NCI-H748 (cell line): ENCODE measurements at regions not wholly inside any gene's neighbourhood (a gene's known extent, or its start where the extent isn't known, plus 50 kb on each side); places are given as distances from the start of the nearest gene placed in this dataset.
"Not testable (repeated sequence)": the region's sequence is repeated elsewhere in the genome, so short reads cannot be mapped to it uniquely, and the experiment has no call there.

ENCODE experiments used
- DNase-seq: peaks from one replicate; lab custom pipeline; 2025; ENCODE audit not compliant: unreplicated experiment; lab: John Stamatoyannopoulos, UW

DNA sequence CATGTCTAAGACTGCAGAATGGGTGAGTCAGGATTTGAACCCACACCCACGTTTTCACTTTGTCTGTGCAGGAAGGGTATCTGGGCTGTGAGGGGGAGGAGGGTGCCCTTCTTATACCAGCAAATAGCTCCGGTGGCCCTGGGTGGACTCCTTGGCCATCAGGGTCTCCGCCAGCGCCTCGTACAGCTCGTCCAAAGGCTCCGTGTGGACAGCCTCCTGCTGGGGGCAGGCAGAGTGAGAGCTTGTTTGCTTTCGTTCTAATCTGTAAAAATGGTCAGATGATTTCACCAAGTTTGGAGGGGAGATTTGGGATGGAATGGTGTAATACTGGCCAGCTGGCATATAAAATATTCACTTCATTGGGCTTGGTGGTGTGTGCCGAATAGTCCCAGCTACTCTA, 111.7 kb upstream of the CCZ1B start:
- not testable (repeated sequence) for DNase-seq

DNA sequence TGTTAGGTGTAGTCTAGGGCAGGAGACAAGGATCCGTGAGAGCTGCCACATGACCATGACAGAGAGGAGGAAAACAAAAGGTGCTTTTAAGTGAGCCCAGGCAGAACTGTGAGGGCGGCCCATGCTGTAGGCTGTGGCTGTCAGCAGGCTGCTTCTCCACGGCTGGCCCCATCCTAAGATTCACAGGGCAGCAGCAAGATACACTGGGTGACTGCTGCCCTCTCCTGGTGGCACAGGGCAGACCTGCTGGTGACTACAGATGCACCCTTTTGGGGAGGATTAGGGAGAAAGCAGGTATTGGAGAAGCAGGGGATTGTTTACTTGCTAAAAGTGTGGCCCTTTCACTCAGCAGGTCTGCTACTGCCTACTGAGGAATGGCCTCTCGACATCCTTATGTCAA, 112.2 kb upstream of the CCZ1B start:
- DNase-seq: not testable (repeated sequence)

DNA sequence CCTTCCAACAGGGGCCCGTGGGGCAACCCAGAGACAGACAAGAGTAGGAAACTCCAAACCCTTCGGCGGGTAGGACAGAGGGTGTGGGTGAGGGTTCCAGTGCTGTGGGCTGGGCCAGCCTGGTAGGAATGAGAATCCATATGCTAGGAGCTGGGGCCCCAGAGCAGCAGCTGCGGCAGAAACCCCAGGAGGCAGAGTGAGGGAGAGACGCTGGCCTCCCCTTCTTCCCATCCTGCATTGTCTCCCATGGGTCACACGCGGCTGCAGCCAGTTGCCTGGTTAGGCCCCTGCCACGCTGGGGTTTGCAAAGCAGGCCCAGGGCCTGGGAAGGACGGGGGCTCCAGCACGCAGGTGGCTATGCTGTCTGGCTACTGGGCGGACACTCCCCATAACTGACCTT, 113.1 kb upstream of the CCZ1B start:
- not testable (repeated sequence) for DNase-seq

DNA sequence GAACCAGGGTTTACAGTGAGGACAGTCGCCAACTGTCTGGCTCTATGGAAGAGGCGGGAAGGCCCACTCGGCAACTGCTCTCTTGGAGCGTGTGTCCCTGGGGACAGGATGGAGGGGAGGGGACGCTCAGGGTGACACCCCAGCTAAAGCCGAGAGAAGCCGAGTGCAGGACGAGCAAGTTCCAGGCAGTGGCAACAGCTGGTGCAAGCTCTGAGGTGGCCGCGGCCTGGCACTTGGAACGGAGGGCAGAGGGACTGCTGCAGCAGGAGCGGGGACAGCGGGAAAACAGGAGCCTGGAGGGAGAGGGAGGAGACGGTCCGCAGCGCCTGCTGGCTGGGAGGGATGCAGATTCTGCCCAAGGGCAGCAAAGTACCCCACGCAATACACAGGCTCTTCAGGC, 113.8 kb upstream of the CCZ1B start:
- not testable (repeated sequence) for DNase-seq

DNA sequence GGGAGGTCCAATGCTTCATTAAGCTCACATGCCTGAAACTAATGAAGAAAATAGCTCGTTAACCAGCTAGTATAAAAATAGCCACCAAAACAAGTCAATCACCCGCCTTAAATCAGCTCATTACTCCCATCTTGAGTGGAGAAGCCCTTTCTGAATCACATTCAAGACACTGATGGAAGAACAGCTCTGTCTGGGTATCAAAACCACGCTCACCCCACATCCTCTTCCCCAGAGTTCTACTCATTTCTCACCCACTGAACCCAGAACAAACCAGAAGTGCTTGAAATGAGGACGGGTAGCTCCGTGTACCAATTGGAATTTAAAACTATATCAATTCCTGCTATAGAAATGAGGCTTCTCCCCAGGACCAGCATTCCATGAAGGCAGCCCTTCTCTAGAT, 120.8 kb upstream of the CCZ1B start:
- not testable (repeated sequence) for DNase-seq

DNA sequence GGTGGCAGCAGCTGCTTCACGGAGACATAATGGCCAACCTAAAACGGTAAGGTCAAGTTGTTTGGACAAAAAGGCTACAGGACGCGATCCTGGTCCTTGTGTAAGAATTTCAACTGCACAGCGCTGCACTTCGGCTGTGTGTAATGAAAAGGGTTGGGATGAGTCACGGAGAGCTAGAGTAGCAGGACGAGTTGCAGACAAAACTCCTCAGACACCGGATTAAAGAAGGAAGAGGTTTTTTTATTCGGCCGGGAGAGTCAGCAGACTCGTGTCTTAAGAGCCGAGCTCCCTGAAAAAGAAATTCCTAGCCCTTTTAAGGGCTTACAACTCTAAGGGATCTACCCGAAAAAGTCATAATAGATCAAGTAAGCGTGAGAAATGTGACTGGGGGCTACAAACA, 124.2 kb upstream of the CCZ1B start:
- DNase-seq: not testable (repeated sequence)

DNA sequence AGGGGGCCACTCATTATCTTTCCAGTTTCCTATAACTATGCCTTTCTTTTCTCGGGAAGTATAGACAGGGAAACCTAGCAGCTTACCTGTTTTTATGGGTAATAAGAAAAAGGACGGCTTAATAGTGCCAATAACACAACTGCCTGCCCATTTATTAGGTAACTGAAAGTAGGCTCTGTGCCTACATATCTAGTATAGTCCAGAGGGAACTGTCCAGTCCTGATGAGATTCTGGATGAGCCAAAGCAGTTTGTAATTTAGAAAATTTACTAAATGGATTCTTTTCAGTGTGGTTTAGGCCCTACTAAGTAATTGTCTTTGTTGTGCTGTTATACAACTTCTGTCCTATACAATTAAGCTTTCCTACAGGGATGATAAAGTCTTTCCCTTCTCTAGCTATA, 125.5 kb upstream of the CCZ1B start:
- DNase-seq: not testable (repeated sequence)

DNA sequence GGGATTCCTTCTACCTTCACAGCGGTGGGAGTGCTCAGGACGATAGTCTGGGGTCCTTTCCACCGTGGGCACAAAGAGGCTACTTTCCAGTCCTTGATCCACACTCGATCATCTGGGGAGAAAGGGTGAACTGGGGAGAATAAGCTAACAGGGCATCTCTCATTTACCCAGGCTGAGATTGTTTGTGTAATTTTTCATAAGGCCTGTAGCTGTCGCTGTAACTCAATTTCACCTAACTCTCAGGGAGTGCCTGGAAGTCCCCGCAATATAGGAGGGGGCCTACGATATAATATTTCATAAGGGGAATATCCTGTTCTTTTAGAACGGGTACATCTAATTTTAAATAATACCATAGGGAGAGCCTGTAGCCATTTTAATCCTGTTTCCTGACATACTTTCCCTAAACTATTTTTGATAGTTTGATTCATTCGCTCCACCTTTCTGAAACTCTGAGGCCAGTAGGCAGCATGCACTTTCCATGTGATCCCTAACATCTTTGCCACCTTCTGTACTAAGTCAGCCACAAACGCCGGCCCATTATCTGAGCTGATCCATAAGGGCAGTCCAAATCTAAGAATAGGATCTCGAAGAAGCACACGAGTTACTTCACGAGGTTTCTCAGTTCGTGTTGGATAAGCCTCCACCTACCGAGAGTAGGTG, 127.2 kb upstream of the CCZ1B start:
- not testable (repeated sequence) for DNase-seq

DNA sequence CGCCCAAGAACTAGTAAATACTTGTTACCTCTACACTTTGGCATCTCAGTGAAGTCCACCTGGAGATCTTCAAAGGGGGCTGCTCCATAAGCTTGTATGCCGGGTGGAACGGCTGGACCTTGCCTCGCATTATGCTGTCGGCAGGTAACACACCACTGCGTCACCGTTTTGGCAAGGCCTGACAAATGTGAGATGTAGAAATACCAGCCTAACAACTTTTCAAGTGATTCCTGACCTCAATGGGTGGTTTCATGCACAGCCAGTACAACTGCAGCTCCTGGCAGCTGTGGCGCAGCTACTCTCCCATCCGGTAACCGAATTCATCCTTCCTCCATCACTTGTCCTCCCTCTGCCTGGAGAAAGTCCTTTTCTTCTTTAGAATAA, 127.7 kb upstream of the CCZ1B start:
- DNase-seq: not testable (repeated sequence)

GRCh38 chr7:6955385-6955784, 129.3 kb upstream of the CCZ1B start:
- not testable (repeated sequence) for DNase-seq

GRCh38 chr7:6955990-6956566, 130.0 kb upstream of the CCZ1B start:
- not testable (repeated sequence) for DNase-seq

- DNase-seq: not testable (repeated sequence)
Measured at GRCh38 chr7:6958371-6958770, 132.3 kb upstream of the CCZ1B start.

- not testable (repeated sequence) for DNase-seq
Measured at GRCh38 chr7:6959942-6960341, 133.9 kb upstream of the CCZ1B start.

GRCh38 chr7:6962871-6963270, 136.8 kb upstream of the CCZ1B start:
- DNase-seq: not testable (repeated sequence)

GRCh38 chr7:6965051-6965450, 139.0 kb upstream of the CCZ1B start:
- DNase-seq: peak; percentile 58

- not testable (repeated sequence) for DNase-seq
Measured at GRCh38 chr7:6970180-6970579, 144.1 kb upstream of the CCZ1B start.

DNA sequence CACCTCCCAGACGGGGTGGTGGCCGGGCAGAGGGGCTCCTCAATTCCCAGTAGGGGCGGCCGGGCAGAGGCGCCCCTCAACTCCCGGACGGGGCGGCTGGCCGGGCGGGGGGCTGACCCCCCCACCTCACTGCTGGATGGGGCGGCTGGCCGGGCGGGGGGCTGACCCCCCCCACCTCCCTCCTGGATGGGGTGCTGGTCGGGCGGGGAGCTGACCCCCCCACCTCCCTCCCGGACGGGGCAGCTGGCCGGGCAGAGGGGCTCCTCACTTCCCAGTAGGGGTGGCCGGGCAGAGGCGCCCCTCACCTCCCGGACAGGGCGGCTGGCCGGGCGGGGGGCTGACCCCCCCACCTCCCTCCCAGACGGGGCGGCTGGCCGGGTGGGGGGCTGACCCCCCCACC, 148.8 kb upstream of the CCZ1B start:
- not testable (repeated sequence) for DNase-seq

DNA sequence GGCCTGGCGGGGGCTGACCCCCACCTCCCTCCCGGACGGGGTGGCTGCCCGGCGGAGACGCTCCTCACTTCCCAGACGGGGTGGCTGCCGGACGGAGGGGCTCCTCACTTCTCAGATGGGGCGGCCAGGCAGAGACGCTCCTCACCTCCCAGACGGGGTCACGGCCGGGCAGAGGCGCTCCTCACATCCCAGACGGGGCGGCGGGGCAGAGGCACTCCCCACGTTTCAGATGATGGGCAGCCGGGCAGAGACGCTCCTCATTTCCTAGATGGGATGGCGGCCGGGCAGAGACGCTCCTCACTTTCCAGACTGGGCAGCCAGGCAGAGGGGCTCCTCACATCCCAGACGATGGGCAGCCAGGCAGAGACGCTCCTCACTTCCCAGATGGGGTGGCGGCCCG, 149.3 kb upstream of the CCZ1B start:
- DNase-seq: not testable (repeated sequence)

GRCh38 chr7:6977368-6977767, 151.3 kb upstream of the CCZ1B start:
- DNase-seq: not testable (repeated sequence)

DNA sequence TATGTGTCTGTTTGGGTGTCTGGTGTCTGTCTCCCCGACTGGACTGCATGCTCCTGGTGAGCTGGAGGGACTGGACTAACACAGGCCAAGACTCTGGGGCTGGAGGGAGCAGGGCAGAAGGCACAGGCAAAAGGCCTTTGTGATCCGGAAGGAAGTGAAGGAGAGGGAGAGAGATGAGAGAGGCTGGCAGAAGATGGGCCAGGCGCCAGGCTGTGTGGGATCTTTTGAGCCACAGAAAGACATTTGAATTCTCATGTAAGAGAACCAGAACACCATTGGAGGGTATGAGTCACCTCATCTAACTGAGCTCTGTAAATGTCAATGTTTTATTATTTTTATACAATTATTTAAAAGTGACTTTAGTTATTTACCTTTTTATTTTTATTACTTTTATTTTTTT, 152.3 kb upstream of the CCZ1B start:
- not testable (repeated sequence) for DNase-seq

- DNase-seq: not testable (repeated sequence)
Measured at GRCh38 chr7:6979456-6979855, 153.4 kb upstream of the CCZ1B start.

DNA sequence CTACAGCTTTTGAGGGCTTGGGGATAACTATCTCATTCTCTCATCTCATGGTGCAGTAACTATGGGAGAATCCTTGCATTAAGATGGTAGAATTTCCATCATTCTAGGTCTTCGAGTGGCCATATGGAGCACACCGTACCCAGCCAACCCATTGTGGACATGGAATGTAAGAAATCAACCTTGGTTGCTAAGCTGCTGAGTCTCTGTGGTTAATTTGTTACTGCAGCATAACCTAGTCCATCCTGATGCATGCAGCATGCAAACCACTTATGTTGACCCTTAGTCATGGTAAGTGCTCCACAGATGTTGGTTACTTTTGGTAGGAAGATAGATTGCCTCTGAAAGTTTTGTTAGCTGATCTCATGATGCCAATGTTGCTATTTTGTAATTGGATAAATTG, 156.3 kb upstream of the CCZ1B start:
- DNase-seq: not testable (repeated sequence)

DNA sequence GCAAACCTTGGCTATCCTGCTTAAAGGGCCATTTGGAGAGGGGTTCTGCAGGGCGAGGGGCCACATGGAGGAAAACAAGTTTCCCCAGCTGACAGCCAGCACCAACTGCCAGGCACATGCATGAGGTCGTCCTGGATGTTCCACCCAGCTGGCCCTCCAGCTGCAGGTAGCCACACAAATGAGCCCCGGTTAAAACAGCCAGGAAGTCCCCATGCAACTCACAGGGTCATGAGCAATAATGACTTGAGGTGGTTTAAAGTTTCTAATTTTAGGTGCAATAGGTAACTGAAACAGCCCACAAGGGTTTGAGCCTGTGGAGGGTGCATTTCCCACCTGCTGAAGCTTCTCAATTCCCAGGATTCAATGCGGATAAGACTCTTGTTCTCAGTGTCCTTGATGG, 160.8 kb upstream of the CCZ1B start:
- not testable (repeated sequence) for DNase-seq
